Renal pelvis (tissue), 1 donor: ENCODE measurements at regions not wholly inside any gene's neighbourhood (a gene's known extent, or its start where the extent isn't known, plus 50 kb on each side); places are given as distances from the start of the nearest gene placed in this dataset.

Experiments used
- DNase-seq: peaks from one replicate; pipeline ENCODE4 v3.0.0-alpha.2; 2013

DNA sequence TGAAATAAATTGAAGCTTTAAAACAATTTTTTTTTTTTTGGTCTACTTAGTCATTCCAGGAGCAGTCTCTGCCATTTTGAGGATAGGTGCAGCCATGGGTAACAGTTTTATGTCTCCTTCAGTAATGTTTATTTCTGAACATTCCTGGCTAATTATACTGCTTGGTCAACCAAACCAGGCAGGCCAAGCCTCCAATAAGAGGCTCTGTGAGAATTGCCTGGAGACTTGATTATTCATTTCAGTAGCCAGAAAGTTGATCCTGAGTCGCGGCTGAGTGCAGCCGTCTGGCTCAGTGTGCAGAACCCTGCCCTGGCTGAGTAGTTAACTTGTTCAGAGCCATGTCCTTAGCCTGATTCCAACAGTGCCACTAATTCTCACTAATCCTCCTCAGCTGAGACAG is 364.0 kb upstream of the FAT3 start:
- DNase-seq: no peak

DNA sequence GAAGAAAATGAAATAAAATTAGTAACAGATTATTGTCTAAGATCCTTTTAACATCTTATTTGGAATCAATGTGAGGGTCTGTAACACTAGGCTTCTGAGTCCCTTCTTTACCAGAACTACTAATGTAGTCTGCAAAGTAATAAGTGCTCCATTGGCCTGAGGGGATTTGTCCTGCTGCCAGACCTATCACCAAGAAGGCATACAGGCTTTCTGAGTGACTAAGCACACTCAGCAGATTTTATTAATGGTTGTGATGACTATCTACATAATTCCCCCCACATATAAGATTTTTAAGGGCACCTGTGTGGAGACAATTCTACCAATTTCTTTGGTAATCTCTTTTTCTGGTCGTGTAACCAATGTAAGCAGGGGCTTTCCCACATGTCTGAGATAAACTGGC is 365.0 kb upstream of the FAT3 start:
- DNase-seq: no peak

GRCh38 chr11:91857179-91857578 is 367.4 kb upstream of the FAT3 start:
- no peak for DNase-seq

GRCh38 chr11:91854780-91855179 is 369.8 kb upstream of the FAT3 start:
- no peak for DNase-seq

GRCh38 chr11:91854171-91854570 is 370.4 kb upstream of the FAT3 start:
- DNase-seq: no peak

- DNase-seq: no peak
Observed at GRCh38 chr11:91851908-91852307, 372.7 kb upstream of the FAT3 start.

GRCh38 chr11:91850533-91851275 is 373.9 kb upstream of the FAT3 start:
- no peak for DNase-seq

DNA sequence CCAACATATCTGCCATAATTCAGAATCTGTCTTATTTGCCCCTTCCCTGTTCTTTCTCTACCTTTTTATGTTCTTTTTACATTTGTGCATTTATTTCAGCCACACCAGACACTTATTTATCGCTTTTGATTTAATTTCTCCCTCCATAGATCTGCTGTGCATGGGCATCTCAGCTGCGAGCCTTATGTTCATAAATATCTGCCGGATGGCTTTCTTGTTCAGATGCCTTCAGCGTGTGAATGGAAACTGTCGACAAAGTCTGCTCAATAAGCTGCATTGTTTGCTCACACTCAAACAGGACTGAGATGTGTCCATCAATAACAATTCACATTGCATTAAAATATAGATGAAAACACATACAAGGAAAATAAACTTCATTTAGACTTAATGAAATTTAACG is 374.6 kb upstream of the FAT3 start:
- DNase-seq: no peak

DNA sequence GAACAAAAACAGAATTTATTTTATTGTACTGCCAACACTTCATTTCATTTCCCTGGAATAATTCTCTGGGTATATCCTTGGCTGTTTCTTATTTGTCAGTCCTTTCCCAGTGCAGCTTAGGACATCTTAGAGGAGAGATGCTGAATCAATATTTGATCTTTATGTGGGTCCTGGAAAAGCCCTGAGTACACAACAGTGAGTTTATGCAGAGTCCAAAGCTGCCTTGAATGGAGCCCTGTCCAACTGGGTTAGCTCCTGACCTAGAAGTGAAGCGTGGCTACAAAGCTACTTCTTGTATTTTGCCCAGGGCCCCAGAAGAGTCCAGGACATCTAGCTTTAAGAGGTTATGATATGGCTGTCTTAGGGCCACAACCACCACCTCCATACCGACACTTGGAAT is 378.0 kb upstream of the FAT3 start:
- DNase-seq: no peak

- DNase-seq: no peak
Observed at GRCh38 chr11:91846002-91846401, 378.6 kb upstream of the FAT3 start.

DNA sequence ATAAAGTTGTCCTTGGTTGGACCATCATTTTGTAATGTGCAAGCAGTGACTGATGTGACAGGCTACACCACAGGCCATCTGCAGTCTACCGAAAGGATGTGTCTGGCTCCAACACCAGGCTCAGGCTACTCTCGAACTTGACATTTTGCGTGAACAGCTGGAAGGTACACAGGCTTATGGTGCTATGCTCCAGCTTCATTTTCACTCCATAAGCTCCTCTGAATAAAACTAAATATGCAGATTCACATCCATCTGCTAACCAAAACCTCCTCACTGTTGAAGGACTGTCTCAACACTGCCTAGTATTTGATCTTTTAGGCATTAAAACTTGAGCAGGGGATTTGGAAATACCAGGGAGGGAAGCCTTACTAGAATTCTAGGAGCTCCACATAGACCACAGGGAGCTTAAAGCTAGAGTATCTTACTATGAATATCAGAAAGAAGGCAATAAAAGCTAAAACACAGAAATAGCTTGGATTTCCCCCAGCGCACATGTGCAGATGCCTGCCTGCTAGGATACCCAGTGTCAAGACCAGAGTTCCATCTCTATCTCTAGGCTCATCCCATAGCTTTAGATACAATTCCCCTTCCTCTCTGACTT is 383.9 kb upstream of the FAT3 start:
- no peak for DNase-seq

- no peak for DNase-seq
Observed at GRCh38 chr11:91837411-91838330, 386.9 kb upstream of the FAT3 start.

- DNase-seq: no peak
Observed at GRCh38 chr11:91835051-91835560, 389.5 kb upstream of the FAT3 start.

DNA sequence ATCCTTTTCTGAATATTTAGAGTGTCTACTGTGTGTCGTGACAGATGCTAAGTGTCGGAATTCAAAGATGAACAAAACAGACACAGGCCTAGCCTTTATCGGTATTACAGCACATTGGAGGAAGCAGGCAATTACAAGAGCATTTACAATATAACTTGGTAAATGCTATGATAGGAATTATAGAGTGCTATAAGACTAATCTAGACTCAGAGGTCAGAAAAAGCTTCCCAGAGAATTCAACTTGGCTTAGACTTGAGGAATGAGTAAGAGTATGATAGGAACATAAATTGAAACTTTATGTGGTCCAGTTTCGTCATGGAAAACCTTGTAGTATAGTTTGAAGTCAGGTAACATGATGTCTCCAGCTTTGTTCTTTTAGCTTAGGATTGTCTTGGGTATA is 395.7 kb upstream of the FAT3 start:
- no peak for DNase-seq

GRCh38 chr11:91825777-91826176 is 398.8 kb upstream of the FAT3 start:
- no peak for DNase-seq

DNA sequence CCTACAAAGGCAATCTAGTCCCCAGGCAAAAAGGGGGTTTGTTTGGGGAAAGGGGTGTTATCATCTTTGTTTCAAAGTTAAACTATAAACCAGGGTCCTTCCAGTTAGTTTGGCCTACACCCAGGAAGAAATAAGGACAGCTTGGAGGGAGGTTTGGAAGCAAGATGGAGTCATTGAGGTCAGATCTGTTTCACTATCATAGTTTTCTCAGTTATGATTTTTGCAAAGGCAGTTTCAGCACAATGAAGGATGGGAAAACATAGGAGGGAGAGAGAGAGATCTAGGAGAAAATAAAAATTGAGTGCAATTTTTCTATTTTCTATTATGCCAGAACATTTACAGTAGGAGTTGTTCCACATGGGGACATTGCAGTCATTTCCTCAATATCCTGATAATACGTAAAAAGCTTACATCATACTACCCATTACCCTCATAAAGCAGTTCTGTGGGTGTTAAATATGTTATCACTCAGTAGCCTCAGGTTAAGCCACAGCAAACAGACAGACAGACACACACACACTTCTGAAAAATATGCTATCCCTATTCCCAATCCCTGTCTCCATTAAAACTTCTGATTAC is 401.3 kb upstream of the FAT3 start:
- DNase-seq: no peak

GRCh38 chr11:91822805-91823204 is 401.8 kb upstream of the FAT3 start:
- no peak for DNase-seq

- DNase-seq: no peak
Observed at GRCh38 chr11:91820709-91821108, 403.9 kb upstream of the FAT3 start.

DNA sequence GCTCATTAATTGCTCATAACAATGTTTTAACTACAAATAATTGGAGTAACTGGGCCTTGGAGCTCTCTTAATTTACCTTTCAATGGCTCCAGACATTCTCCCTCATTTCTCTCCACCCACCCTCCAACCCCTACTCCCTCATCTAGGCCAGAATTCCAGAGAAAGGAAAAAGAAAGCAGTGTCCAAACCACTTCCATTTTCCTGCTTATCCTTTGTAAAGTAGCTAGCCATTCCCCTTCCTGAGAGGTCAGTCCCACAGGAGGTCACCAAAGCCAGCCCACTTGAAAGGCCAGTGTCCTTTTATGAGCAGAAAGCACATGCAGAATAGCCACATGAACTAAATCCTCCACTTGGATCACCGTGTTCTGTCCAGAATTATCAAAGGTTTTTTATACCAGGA is 404.8 kb upstream of the FAT3 start:
- DNase-seq: no peak

DNA sequence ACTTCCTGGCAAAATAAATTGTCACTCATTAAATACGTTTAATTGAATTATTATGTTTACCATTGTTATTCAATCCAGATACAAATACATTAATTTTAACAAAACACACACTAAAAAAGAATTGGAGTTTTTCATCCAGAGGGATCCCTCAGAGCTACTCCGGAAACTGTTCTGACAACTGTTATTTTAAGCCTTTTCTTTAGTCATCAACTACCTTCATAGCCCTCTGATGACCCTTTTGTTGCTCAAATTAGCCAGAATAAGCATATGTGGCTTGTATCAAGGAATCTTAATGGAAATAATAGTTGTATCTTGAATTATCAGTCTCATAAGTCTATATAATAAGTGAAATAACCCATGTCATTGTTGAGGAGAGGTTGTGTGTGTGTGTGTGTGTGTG is 405.4 kb upstream of the FAT3 start:
- DNase-seq: no peak

DNA sequence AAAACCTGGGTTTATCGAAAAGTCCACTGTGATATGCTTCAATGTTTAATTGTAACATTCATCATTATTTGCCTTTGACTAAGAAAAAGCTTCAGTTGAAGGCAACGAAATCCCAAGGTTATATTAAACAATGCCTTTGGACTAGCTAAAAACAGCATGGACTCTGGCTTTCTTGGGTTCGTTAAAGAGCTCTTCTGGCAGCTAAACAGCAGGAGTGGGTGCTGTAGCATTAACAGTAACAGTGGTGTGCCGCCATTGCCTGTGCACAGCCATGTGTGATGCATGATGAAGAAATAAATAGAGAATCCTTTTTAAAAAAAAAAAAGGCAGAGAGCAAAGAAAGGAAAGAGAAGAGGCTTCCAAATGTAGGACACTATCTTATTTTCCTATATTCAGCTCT is 406.6 kb upstream of the FAT3 start:
- DNase-seq: no peak

- no peak for DNase-seq
Observed at GRCh38 chr11:91813263-91813662, 411.4 kb upstream of the FAT3 start.
